WERI-Rb-1 (cell line): ENCODE measurements at regions not wholly inside any gene's neighbourhood (a gene's known extent, or its start where the extent isn't known, plus 50 kb on each side); places are given as distances from the start of the nearest gene placed in this dataset.

Experiments
- DNase-seq: peaks from one replicate; pipeline ENCODE4 v3.0.0-alpha.2; 2020
- H3K27ac ChIP-seq: fragments of 250-450 bp; sonication (Bioruptor Pico); 2 replicates; pipeline ENCODE4 v1.5.1; 2020; ENCODE audit warnings: mild to moderate bottlenecking, moderate library complexity
- H3K27me3 ChIP-seq: fragments of 250-450 bp; sonication (Bioruptor Pico); 2 replicates; pipeline ENCODE4 v1.5.1; 2021; ENCODE audit warnings: mild to moderate bottlenecking, low read depth, moderate library complexity; ENCODE audit not compliant: insufficient read depth, severe bottlenecking
- H3K36me3 ChIP-seq: fragments of 250-450 bp; sonication (Bioruptor Pico); 2 replicates; pipeline ENCODE4 v1.5.1; 2020; ENCODE audit warnings: mild to moderate bottlenecking, moderate library complexity
- H3K4me3 ChIP-seq: 2 replicates; pipeline ENCODE4 v1.5.1; 2011; ENCODE audit warnings: low read depth, mild to moderate bottlenecking, control low read depth, low read length
- H3K9me3 ChIP-seq: fragments of 250-450 bp; sonication (Bioruptor Pico); 2 replicates; pipeline ENCODE4 v1.5.1; 2021; ENCODE audit warnings: mild to moderate bottlenecking, moderate library complexity; ENCODE audit not compliant: severe bottlenecking
- CTCF ChIP-seq: IDR thresholded peaks from 2 replicates; pipeline ENCODE4 v1.5.1; 2011; ENCODE audit warnings: low read depth, mild to moderate bottlenecking, control low read depth, inconsistent platforms, low read length

- H3K4me3 ChIP-seq: no peak overlapping the region
- no peak overlapping the region for H3K27ac ChIP-seq
- no peaks in the 10 kb centered on the region for H3K9me3 ChIP-seq
- no peaks in the 10 kb centered on the region for H3K36me3 ChIP-seq
- DNase-seq: no peak
- no peak for TF ChIP-seq CTCF
- no peaks in the 10 kb centered on the region for H3K27me3 ChIP-seq
Measured at GRCh38 chr20:6886065-6886729, 118.7 kb downstream of the BMP2 start.

GRCh38 chr20:6887966-6888365, 120.5 kb downstream of the BMP2 start:
- no peak for DNase-seq
- Histone ChIP-seq H3K27ac (no peak overlapping the region), H3K9me3 (no peaks in the 10 kb centered on the region), H3K36me3 (no peaks in the 10 kb centered on the region), H3K27me3 (no peaks in the 10 kb centered on the region), H3K4me3 (no peak overlapping the region)
- no peak for TF ChIP-seq CTCF

- no peak for DNase-seq
- Histone ChIP-seq H3K4me3 (no peak overlapping the region), H3K27me3 (no peaks in the 10 kb centered on the region)
Measured at GRCh38 chr20:6888736-6889395, 121.4 kb downstream of the BMP2 start.

GRCh38 chr20:6892724-6893123, 125.2 kb downstream of the BMP2 start:
- no peak for TF ChIP-seq CTCF
- no peaks in the 10 kb centered on the region for H3K36me3 ChIP-seq

More at GRCh38 chr20:6888736-6889395, 121.4 kb downstream of the BMP2 start:
- H3K36me3 ChIP-seq: no peaks in the 10 kb centered on the region
- H3K27ac ChIP-seq: no peak overlapping the region
- TF ChIP-seq CTCF: no peak
- H3K9me3 ChIP-seq: no peaks in the 10 kb centered on the region

GRCh38 chr20:6898928-6899327, 131.4 kb downstream of the BMP2 start:
- Histone ChIP-seq H3K9me3 (no peaks in the 10 kb centered on the region), H3K36me3 (no peaks in the 10 kb centered on the region), H3K27ac (no peak overlapping the region), H3K27me3 (peaks cover 31% of the 10 kb centered on the region), H3K4me3 (no peak overlapping the region)
- DNase-seq: no peak
- TF ChIP-seq CTCF: no peak

More at GRCh38 chr20:6892724-6893123, 125.2 kb downstream of the BMP2 start:
- no peak for DNase-seq
- no peaks in the 10 kb centered on the region for H3K9me3 ChIP-seq
- peaks cover 11% of the 10 kb centered on the region for H3K27me3 ChIP-seq
- H3K4me3 ChIP-seq: no peak overlapping the region
- H3K27ac ChIP-seq: no peak overlapping the region
